ENCODE measurements at regions not wholly inside any gene's neighbourhood (a gene's known extent, or its start where the extent isn't known, plus 50 kb on each side); places are given as distances from the start of the nearest gene placed in this dataset.

DNA sequence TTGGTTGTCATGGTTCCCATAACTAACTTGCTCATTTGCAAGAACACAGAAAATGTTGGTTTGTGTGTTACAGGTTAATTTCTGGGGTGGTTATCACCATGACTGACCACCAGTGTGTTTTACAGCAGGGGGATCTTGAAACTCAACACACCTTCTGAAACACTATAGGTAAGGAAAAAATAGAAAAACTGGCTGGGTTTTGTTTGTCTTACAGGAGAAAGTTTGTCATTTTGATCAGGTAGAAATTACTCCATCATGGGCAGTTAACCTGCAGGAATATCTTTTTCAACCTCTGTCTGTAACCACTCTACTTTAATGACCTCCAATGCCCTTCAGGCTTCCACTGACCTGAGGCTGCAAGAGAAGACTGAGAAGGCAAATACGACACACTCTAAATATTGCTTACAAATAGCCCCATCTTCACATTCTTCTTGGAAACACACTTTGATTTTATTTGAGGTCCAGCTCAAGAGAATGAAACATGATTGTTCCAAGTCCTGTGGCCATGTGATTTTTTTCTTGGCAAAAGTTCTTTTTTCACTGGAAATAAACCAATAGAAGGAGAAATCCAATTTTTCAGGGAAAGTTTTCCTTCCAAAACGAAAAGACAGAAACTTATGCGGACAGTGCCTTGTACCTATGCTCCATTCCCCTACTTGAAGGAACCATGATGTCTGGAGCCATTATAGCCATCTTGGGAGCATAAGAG, 428.7 kb upstream of the SALL1 start:
- DNase-seq (ENCODE audit: low spot score): no peak

DNA sequence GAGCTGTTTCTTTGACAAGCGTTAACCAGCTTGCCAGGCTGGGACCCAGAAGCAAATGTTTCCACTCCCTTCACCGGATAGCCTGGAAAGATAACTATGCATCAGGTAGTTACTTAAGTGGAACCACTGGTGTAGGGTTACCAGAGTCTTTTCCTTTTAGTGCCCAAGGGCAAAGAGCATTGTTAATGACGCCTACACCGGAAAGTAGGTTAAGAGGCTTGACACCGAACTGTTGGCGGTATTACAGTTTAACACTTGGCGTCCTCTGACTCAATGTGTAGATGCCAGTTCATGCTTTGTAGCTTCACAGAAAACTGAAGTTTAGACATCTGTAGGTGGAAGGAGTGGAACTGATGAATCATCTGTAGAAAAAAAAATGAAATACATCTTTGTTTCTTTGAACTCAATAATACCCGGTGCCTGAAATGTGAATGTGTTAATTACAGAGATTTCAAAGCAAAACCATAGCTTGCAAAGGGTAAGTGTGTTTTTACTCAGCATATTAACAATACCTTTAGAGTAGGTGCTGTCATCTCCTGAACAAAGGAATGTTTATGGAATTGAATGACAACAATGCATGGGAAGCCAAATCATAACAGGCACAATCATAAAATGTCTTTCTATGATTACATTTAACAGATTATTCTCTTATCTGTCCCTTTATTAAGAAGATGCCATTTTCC, 426.7 kb upstream of the SALL1 start:
- DNase-seq (ENCODE audit: low spot score): no peak

DNA sequence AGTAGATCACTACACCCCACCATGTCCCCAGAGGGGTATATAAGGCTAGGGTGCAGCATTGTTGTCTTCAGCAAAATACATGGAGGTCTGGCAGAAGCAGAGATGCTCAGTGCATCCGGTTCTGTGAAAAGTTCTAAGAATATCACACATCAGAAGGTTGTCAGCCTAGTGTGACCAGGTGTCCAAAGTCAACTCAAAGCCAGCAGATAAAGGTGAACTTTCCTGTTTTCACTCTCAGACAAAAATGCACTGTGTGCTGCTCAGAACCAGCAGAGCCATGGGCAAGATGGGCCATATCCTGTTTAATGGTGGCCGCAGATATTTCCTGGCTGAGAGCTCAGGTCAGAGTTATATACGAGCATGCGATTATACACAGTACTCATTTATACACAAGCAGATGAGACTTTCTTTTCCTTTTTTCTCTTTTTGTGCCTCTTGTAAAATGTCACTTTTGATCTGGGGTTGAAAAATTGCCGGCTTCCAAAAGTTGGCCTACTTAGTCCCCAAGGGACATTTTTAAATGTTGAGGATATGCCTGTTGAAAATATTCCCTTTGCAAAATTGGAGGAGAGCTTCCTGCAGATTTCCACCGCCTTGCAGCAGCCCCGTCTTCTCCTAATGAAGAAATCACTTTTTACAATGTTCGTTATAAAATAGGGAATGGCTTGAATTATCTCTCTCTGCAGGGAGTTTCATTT, 425.6 kb upstream of the SALL1 start:
- DNase-seq (ENCODE audit: low spot score): no peak

DNA sequence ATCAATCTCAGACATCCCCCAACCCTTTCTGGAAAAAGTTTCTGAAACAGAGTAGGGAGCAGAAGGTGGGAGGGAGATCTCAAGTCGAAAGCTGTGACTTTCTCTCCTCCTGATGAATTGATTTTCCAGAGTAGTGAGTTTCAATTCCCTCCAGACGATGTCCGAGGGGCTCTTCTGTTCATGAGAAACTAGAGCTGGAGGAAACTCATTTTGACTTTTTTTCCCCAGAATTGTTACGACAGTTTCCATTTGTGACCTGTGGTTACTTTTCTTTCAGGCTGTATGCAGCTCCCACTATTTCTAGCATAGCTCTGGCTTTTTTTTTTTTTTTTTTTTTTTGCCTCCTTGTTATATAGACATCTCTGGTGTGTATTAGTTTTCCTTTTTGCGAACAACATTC, 422.1 kb upstream of the SALL1 start:
- no peak for DNase-seq (ENCODE audit: low spot score)

DNA sequence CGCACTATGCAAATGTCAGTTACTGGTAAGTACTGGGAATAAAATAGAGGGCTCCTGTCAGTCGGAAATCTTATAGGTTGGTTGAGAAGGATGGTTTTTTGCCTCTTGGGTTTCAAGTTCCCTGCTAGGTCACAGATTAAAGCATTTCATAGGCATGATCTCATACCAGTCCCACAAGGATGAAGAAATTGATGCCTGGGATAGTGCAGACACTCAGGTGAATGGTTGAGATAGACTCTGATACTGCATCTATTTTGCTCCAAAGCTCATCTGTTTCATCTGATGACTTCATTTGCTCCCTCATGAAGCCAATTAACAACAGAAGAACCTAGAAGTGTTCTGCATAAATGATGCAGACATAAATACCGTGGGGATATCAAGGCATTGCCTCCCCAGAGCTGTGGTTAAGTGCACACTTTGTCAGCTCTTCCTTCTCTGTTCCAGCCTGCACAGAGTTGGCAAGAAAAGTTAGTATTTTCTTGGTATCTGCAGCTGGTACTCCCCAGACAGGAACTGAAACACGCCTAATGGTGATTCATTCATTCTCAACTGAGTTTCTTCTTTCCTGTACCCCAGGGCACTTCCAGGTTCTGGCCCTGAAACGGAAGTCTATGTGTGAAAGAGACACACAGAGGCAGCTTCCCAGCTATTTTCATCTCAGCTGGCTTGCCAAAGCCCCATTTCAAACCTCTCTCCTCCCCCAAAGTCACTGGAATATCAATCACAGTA, 418.3 kb upstream of the SALL1 start:
- peak; percentile 51 for DNase-seq (ENCODE audit: low spot score)

DNA sequence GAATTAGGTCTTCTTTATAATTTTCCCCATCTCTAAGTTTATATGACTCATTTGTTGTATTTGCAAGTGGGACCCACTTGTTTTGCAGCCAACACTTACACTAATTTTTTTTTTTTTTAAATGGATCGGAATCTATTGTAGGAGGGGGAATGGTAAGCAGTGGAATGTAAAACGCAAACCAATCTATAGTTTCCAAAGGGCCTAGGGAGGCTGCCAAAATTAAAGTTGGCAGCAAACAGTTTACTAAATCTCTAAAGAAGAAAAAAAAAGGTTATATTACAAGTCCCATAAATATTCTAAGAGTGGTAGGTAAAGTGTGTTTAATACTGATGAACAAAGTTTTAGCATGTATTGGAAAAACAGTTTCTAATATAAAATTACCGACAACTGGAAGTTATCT, 416.8 kb upstream of the SALL1 start:
- no peak for DNase-seq (ENCODE audit: low spot score)

DNA sequence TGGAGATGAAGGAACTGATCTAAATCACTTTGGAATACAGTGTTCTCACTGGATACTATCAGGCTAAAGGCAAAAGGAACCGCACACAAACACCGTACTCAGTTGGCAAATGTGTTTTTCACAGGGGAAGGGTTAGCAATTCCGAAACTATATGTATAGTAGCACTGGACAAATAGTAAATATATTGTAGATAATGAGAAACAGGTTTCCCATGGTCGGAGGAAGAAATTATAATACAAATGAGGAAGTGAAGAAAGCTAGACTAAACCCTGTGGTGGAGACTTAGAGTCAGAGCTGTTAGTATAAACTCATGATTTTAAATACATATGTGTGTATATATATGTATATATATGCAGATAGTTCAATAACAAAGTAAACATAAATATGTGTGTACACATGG, 414.1 kb upstream of the SALL1 start:
- no peak for DNase-seq (ENCODE audit: low spot score)

DNA sequence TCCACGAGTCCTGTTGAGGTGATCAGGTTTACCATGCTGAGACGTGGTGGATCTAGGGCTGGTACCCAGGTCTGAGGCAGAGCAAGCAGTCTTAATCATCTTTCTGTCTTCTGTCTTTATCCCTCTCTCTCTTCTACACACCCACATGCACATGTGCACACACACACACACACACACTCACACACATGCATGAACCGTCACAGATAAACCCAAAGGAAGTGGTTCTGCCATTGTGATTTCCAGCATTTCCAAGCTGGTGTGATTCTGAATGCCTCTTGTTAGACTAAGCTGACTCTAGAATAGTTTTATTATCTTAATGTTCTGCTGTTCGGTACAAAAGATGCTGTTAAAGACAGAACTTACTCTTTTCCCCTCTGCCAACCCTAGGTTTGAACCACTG, 411.8 kb upstream of the SALL1 start:
- no peak for DNase-seq (ENCODE audit: low spot score)

DNA sequence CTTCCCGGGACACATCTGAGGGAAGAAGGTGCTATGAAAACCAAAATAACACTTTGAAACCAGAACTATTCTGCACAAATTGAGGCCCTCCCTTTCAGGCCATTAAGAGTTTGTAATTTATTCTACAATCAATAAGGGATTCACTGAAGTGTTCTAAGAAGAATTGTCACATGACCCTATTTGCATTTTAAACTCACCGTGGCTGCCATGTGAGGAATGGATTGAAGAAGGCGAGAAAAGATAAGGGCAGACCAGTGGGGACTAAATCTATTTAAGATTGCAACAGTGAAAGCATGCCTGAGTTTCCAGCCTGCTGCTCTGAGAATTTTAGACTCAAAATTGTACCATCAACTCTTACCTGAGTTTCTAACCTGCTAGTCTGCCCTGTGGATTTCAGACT, 408.8 kb upstream of the SALL1 start:
- no peak for DNase-seq (ENCODE audit: low spot score)

DNA sequence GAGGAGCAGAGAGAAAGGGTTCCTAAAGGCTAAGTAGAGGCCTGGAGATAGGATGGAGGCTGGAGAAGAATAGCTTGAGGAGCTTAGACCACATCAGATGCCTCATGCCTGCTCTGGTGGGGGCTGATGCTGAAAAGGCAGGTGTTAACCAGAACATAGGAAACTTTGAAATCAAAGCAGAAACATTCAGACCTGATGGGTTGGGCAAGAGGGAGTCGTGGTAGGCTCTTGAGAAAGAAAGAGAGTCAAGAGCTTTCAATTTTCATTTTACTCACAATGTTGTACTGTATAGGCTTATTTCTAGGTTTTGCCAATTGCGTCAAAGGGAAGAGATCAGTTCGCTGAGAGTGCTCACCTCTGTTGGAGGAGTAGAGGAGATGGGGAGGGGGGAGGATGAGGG, 406.6 kb upstream of the SALL1 start:
- DNase-seq (ENCODE audit: low spot score): no peak

DNA sequence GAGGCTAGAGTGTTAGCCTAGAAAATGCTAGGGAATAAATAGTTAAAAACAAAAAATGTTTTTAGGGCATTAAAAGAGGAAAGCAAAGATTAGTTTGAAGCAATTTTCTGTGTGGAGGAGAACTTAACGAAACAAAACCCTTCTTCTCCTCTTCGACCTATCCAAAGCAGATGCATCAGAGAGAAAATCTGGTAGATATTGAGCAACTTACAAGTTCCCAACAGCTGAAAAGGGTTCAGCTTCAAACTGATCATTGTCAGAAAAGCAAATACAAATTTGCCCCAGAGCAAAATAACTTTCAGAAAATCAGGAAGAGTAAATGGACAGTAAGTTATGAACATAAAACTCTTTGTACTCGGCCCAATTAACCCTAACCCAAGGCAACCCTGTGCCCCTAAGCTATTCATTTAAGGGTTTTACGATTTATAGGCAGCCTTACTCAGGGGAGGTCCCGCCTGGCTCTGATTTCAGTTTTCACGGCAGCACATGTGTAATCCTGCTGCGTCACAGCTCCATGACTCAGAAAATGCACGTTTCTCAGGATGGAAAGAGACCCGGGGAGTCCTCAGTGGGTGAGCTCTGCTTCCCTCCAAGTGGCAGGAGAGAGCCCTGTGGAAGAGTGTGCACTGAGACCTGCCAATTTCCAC, 405.7 kb upstream of the SALL1 start:
- DNase-seq (ENCODE audit: low spot score): peak; percentile 84

DNA sequence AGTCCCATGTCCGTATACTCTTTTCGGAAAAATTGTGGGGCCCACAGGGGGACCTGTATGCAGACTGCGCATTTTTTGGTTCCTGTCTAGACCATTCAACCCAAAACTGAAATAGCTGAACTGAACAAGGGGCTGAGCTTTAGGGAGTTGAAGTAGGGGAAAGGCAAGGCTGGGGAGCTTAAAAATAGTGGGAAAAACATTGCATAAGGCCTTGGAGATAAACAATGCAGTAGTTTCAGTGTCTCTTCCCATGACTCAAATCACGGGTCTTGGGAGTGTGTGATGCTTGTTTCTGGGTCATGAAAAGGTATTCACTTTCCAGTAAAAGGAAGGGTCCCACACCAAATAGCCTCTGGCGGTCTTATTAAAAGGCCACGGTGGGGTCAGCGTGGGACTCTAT, 402.8 kb upstream of the SALL1 start:
- no peak for DNase-seq (ENCODE audit: low spot score)

DNA sequence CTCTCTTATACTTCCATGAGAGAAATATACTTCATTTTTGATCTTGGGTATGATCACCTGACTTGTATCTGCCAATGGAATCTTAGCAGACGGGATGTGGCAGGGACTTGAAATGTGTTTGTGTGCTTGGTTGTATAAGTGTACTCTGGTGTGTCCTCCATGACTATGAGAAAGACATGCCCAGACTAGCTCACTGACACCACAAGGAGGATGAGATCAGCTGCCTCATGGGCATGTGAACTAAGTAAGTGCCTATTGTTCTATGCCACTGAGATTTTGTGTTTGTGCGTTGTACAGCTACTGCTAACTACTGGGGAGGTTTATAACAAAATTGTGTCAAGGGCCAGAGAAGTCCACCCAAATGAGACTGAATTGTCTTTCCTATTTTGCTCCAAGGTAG, 402.2 kb upstream of the SALL1 start:
- no peak for DNase-seq (ENCODE audit: low spot score)

DNA sequence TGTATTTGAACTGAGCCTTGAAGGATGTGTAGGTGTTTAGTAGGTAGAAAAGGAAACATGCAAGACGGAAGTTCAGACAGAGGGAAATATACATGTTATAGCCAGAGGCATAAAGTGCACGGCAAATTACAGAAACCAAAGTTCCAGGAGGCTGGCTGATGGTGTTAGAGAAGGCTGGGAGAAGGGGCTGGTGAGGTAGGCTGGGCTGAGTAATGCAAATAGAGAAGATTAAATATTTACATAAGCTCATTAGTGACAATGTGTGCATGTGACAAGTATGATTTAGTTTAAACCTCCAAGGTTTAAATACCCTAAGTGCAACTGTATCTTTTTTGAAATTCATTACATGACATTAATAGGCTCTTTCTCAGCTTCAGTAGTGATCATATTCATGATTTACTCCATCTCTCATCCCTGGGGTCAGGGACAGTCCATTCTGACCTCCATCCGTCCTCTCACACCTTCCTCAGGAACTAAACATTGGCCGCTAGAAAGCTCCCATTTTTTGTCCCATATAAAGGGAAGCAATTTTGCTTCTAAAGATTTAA, 399.8 kb upstream of the SALL1 start:
- no peak for DNase-seq (ENCODE audit: low spot score)

DNA sequence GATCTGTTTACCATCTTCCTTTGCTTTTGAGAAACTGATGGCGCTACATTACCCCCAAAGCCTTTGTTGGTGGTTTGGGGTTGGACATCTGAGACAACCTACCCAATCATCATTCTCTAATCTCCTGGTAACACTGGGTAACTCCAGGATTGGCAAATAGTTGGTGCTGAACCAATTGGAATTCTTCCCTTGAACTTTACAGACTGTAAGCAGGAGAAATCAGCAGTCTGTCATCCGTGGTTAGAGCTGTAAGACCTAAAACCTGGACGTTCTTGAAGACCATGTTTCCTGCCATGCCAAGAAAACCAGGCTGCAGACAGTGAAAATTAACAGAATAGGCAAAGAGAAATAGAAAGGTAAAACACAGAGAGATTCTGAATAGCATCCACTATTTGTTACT, 398.8 kb upstream of the SALL1 start:
- peak; percentile 21 for DNase-seq (ENCODE audit: low spot score)

DNA sequence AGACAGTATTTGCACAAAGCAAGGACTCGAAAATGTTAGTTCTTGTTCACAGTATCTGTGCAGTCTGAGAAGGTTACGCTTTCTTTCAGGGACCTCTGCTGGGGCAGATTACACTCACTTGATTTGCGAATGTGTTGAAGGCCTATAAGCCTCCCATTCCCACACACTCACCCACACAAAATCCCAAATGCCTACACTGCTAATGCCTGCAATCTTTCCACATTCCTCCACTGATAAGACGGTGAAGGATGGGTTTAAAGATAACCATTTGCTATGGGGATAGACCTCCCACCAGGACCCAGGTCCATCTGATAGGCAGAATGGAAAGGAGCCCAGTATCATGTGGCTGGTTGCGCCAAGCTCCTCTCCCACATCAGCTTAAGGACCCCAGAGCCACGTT, 394.9 kb upstream of the SALL1 start:
- no peak for DNase-seq (ENCODE audit: low spot score)

DNA sequence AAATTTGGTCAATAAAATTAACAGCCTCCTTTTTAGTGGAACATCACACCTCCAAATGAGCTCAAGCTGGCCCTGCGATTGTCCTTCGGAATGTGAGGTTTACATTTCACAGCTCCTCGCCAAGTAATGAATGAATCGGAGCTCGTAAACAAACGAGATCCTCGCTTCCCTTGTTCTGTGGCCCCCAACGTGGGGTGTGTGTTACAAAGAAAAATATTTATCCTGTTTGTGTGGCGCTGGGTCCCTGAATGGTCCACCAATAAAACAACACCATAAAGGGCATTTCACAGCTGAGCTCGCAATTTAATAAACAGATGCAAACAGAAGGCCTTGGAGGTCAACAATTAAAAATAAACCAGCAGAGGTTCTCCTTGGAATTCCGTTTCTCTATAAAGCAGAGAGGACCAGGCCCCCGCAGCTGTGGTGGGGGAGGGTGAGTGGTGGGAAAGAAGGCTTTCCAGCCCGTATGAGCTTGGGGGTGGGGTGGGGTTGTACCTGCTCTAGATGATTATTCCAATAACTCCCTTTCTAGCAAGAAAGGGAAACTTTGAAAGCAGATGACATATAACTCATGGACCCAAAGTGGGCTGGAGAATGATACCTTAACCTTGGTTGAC, 393.9 kb upstream of the SALL1 start:
- no peak for DNase-seq (ENCODE audit: low spot score)

DNA sequence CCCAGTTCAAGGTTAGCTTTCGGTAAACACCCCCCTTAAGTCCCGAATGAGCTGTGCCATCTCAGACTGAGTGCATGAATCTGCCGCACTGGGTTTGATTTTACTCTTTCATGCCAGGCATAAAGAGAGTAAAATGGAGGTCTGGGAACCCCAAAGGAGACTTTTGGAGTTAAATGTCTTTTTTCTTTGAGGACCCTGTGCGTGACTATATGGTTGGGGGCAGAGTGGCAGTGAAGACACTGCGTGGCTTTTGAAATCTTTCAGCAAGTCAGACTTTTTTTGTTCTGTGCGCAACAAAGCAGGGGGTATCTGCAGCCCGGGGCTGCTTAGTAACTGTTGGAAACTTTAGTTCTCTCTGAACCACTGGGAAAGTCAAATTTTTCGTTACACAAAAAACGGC, 392.9 kb upstream of the SALL1 start:
- no peak for DNase-seq (ENCODE audit: low spot score)

DNA sequence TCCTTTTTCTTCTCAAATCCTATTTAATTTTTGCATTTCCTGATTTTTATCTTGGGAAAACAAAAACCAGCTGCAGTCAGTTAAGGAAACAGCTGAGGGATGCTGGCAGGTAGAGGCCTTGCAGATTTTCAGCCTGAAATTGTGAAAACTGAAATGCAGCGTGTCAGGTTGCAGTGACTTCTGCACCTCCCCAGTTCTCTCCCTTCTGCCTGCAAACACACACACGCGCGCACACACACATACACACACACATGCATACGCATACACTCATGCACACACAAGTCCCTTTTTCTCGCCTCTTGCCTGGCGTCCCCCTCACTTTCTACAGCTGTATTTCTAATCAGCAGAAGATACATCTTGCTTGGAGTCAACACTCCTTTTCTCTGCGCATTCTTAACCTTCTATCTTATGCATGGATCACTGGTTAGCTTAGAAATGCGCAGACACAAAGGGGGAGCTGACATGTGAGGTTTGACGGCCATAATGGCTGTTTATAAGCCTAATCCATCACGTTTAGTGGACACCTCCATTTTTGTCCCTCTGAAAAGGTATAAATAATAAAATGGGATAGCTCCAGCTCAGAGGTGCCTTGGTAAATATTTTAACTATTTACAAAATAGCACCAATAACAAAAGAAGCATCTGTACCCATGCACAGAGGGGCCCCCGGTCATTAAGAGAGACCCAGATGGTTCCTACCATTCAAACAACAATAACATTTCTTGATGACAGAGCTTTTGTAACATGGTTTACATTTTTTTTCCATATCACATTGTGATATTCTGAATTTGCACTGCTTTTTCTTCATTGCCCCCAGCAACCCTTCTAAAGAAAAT, 392.1 kb upstream of the SALL1 start:
- no peak for DNase-seq (ENCODE audit: low spot score)

DNA sequence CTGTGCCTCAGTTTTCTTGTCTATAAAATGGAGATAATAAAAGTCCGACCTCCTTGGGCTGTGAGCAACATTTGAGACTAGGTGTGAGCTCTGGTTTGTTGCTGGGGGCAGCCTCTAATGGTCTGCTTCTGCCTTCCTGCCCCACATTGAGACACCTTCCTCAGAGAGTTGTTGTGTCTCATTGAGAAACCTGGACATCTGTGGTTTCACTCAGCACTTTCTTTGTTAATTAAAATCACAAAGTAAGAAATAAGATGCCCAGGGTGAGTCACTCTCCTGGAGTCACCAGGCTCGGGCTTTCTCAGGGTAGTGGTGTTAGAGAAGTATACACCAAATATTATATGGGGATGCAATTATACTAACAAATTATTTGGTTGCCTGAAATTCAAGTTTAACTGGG, 389.2 kb upstream of the SALL1 start:
- peak; percentile 46 for DNase-seq (ENCODE audit: low spot score)
